ENCODE measurements at regions not wholly inside any gene's neighbourhood (a gene's known extent, or its start where the extent isn't known, plus 50 kb on each side); places are given as distances from the start of the nearest gene placed in this dataset.
"Not testable (repeated sequence)": the region's sequence is repeated elsewhere in the genome, so short reads cannot be mapped to it uniquely, and the experiment has no call there.

- no peak for DNase-seq
Measured at GRCh38 chr7:113292105-113292504, 173.8 kb upstream of the SMIM30 start.

DNA sequence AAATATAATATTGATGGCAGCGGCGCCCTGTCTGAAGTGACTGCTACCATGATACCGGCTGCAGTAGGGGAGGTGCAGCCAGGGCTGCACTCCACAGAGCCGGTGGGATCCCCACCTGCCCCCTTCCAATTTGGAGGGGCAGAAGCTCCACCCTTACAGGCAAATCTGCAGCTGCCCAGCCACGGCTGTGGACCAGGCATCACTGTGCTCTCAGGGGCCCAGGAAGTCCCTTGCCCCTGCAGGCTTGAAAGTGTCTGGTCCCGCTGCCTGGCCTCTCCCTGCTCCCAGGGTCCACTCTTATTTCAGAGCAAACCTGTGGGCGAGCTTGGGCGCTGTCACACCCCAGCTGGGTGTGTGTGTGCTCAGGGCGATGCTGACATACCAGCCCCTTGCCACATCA lies 172.7 kb upstream of the SMIM30 start:
- DNase-seq: no peak

DNA sequence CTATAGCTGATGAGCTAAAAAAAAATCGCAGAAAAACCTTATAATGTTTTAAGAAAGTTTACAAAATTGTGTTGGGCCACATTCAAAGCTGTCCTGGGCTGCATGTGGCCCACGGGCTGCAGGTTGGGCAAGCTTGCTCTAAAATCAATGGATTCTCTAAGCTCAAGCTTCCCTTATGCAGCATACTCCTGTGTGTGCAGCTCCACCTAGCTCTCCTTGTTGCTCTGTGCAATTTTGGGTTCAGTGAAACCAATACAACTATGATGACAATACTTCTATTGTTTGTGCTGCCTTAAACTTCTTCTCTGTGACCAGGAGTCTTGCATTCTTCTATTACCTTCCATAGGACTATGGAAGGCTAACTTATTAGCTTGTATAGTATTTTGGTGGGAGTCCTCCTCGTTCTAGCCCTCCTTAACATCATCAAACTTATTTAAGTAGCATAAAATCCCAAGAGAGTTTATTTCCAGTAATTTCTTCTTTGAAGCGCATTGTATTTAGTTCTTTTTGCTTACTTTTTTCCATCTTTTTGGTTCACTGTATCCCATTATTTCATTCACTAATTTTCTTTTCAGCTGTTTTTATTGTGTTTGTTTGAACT lies 170.9 kb upstream of the SMIM30 start:
- DNase-seq: no peak

GRCh38 chr7:113285411-113285810 lies 167.1 kb upstream of the SMIM30 start:
- no peak for DNase-seq

- DNase-seq: no peak
Measured at GRCh38 chr7:113283861-113284260, 165.5 kb upstream of the SMIM30 start.

DNA sequence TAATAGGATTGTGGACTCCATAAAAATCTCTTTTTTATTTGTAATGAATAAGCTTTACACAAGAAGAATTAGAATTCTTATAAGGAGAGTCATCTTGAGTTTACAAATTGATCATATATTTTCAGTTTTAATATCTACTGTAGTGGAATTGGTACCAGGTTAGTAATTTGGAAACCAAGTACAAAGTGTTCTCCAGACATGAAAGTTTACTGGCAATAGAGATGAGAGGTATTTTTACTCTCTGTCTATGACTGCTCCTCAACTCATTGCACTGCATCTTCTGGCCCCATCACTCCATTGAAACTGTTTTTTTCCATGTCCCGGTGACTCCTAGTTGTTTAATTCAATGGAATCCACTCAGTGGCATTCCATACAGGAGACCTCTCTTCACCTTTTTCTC lies 164.5 kb upstream of the SMIM30 start:
- no peak for DNase-seq

DNA sequence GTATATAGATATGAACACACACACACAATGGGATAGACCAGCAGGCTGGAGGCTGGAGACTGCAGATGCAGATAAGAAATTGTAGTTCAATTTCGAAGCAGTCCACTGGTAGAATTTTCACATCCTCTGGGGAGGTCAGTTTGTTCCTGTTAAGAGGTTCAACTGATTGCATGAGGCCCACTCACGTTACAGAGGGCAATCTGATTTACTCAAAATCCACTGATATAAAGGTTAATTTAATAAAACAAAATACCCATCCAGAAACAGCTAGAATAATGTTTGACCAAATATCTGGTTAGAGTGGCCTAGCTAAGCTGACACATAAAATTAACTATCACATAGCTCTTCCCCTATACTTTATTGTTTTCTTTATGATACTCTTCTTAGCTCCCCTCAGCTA lies 162.9 kb upstream of the SMIM30 start:
- no peak for DNase-seq

DNA sequence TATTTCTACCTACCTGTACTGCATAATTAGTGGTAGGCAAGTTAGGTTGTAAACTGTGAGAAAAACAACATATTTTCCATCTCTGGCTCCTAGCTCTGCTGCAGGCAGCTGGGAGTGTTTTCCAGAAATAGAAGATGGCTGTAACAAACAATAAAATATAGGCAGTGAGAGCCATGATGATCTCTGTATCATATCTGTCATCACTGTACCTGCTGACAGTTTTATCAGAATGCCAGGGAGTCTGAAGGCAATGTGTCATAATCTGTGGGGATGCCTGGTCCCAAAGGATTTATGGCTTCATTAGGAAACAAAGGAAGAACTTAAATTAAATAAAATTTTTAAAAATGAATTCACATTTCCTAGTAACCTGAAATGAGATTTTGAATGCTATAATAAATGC lies 160.9 kb upstream of the SMIM30 start:
- DNase-seq: no peak

DNA sequence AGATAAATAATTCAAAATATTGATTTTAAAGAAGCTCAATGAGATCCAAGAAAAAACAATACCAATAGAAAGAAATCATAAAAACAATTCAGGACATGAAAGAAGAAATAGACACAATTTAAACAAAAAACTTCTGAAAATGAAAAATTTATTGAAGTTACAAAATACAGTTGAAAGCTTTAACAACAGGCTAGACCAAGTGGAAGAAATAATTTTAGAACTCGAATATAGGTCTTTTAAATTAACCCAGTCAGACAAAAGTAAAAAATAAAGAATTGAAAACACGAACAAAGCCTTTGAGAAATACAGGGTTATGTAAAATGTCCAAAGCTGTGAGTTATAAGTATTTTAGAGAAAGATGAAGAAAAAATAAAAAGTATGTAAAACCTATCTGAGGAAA lies 152.4 kb upstream of the SMIM30 start:
- no peak for DNase-seq

GRCh38 chr7:113269592-113269991 lies 151.2 kb upstream of the SMIM30 start:
- DNase-seq: not testable (repeated sequence)

GRCh38 chr7:113268757-113269156 lies 150.4 kb upstream of the SMIM30 start:
- DNase-seq: no peak

GRCh38 chr7:113267885-113268284 lies 149.5 kb upstream of the SMIM30 start:
- no peak for DNase-seq

GRCh38 chr7:113267271-113267670 lies 148.9 kb upstream of the SMIM30 start:
- DNase-seq: no peak

GRCh38 chr7:113263749-113264148 lies 145.4 kb upstream of the SMIM30 start:
- no peak for DNase-seq

- DNase-seq: not testable (repeated sequence)
Measured at GRCh38 chr7:113263215-113263742, 144.9 kb upstream of the SMIM30 start.

DNA sequence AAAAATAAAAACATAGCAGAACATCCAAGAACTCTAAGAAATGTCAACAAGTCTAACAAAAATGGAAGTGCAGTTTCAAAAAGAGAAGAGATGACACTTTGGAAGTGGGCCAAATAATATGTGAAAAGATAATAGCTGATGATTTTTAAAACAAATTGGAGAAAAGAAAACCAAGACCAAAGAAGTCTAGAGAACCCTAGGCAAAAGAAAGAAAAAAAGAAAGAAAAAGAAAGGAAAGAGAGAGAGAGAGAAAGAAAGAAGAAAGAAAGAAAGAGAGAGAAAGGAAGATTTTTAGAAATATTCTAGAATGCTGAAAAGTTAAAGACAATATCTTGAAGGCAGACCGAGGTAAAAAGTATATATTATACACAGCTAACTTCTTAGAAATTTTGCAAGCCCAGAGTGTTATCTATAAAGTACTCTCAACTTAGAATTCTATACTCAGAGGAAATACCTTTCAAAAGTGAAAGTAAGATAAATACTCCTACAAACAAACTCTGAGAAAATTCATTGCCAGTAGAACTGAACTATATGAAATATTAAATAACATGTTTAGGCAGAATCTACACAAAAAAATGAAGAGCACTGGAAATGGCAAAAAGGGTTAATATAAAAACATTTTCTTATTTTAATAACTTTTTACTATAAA lies 138.7 kb upstream of the SMIM30 start:
- DNase-seq: no peak

- DNase-seq: no peak
Measured at GRCh38 chr7:113247198-113247597, 128.8 kb upstream of the SMIM30 start.

DNA sequence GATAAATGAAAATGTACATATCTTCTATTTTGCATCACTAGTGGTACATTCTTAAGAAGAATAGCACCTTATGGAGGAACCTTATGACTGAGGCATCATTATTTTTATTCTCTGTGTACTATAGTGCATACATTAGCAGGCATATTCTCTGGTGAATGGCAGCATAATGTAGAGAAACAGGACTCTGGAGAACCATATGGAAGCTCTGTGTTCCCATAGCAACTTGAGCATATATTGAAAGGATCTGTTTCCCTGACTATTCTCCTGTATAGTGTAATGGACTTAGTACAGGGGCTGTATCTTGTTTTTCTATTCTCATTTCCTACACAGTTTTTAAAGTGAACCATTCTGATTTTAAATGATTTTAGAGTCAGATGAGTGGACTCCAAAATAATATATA lies 128.4 kb upstream of the SMIM30 start:
- DNase-seq: no peak

- no peak for DNase-seq
Measured at GRCh38 chr7:113232885-113233284, 114.5 kb upstream of the SMIM30 start.

DNA sequence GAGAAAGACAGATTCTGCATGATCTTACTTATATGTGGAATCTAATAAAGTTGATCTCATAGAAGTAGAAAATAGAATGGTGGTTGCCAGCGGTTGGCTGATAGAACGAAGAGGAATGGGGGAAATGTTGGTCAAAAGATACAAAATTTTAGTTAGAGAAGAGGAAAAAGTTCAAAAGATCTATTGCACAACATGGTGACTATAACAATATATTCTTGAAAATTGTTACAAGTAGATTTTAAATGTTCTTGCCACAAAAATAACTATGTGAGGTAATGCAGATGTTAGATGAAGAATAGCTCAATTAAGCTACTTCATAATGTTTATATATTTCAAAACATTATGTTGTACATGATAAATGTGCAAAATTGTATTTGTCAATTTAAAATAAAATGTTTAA lies 112.3 kb upstream of the SMIM30 start:
- DNase-seq: no peak

GRCh38 chr7:113217314-113217713 lies 99.0 kb upstream of the SMIM30 start:
- no peak for DNase-seq

DNA sequence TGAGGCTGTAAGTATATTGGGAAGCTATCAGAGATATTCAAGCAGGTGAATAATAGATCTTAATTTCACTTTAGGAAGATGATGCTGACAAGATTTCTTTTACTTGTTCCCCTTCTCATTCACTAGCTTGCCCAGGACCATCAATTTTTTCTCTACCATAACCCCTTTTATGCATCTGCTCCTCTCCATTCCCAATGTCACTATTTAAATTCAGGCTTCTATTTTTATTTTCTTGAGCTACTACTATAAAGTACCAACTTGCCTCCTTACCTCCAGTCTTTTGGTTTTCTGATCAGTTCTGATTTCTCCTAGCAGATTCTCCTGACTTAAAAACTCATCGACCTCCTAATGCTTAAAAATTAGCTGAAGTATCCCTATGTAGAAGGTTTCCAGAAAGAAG lies 97.7 kb upstream of the SMIM30 start:
- DNase-seq: no peak

GRCh38 chr7:113209449-113210203 lies 91.3 kb upstream of the SMIM30 start:
- DNase-seq: no peak

GRCh38 chr7:113207931-113208330 lies 89.6 kb upstream of the SMIM30 start:
- DNase-seq: no peak
